ENCODE measurements at regions not wholly inside any gene's neighbourhood (a gene's known extent, or its start where the extent isn't known, plus 50 kb on each side); places are given as distances from the start of the nearest gene placed in this dataset.

DNA sequence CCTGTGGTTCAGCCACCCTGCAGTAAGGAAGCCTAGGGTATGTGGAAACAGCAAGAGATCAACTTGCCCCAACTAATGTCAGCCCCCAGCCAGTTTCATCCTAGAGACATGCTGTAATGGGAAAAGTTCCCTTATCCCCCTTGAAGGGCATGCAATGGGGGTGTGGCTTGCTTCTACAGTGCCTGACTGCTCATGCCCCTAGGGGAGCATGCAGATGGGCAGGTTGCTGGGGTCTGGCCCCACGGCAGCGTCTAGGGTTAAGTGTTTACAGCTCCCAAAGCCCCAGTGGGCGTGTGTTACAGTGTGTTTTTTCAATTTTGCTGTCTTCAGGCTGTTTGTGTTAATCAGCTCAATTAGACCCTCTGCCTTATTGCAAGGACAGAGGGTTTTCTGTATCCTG, 1105.9 kb downstream of the AMY1C start:
- TF ChIP-seq POLR2A (IDR thresholded peaks at IDR 0.05), result no peak
- TF ChIP-seq CTCF (IDR thresholded peaks at IDR 0.05), result no peak
- H3K4me3 ChIP-seq (ENCODE audit: low read depth, poor library complexity, severe bottlenecking), result no peak overlapping the region
- WGBS, 2 donors, result 26 to 28% methylated on average over 3 of the region's 3 CpGs
- no peak for DNase-seq (ENCODE audit: low spot score in 2 of 2)
- intact Hi-C loops (cut with DNase I; ENCODE audit: low total_unique reads), result no loop called here

- intact Hi-C loops (cut with DNase I; ENCODE audit: low total_unique reads), result no loop called here
- DNase-seq (ENCODE audit: low spot score in 2 of 2), result no peak
- 91 to 94% methylated on average over 16 of the region's 16 CpGs for WGBS, 2 donors
- no peak overlapping the region for H3K4me3 ChIP-seq (ENCODE audit: low read depth, poor library complexity, severe bottlenecking)
- TF ChIP-seq CTCF (IDR thresholded peaks at IDR 0.05) (no peak), POLR2A (IDR thresholded peaks at IDR 0.05) (no peak)
Measured at GRCh38 chr1:104856091-104856490, 1106.4 kb downstream of the AMY1C start.

DNA sequence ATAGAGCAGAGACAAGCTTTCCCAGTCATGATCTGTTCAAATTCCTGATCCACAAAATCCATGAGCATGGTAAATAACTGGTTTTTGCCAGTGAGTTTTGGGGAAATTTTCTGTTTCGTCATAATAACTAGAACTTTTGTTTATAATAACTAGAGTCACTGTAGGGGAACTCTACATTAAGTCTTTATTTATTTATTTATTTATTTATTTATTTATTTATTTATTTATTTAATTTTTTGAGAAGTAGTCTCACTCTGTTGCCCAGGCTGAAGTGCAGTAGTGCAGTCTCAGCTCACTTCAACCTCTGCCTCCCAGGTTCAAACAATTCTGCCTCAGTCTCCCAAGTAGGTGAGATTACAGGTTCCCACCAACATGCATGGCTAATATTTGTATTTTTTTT, 1106.8 kb downstream of the AMY1C start:
- 93 to 96% methylated on average over 1 of the region's 1 CpG for WGBS, 2 donors
- TF ChIP-seq POLR2A (IDR thresholded peaks at IDR 0.05) (no peak), CTCF (IDR thresholded peaks at IDR 0.05) (no peak)
- no peak for DNase-seq (ENCODE audit: low spot score in 2 of 2)
- H3K4me3 ChIP-seq (ENCODE audit: low read depth, poor library complexity, severe bottlenecking), result no peak overlapping the region
- intact Hi-C loops (cut with DNase I; ENCODE audit: low total_unique reads), result no loop called here

GRCh38 chr1:104868794-104869193, 1119.1 kb downstream of the AMY1C start:
- TF ChIP-seq POLR2A (IDR thresholded peaks at IDR 0.05) (no peak), CTCF (IDR thresholded peaks at IDR 0.05) (no peak)
- no peak overlapping the region for H3K4me3 ChIP-seq (ENCODE audit: low read depth, poor library complexity, severe bottlenecking)
- 78 to 81% methylated on average over 4 of the region's 4 CpGs for WGBS, 2 donors
- no peak for DNase-seq (ENCODE audit: low spot score in 2 of 2)
- intact Hi-C loops (cut with DNase I; ENCODE audit: low total_unique reads), result no loop called here

- intact Hi-C loops (cut with DNase I; ENCODE audit: low total_unique reads), result no loop called here
- H3K4me3 ChIP-seq (ENCODE audit: low read depth, poor library complexity, severe bottlenecking), result no peak overlapping the region
- no peak for DNase-seq (ENCODE audit: low spot score in 2 of 2)
- no peak for TF ChIP-seq POLR2A (IDR thresholded peaks at IDR 0.05)
- no peak for TF ChIP-seq CTCF (IDR thresholded peaks at IDR 0.05)
- 77 to 79% methylated on average over 6 of the region's 6 CpGs for WGBS, 2 donors
Measured at GRCh38 chr1:104874044-104874443, 1124.3 kb downstream of the AMY1C start.

- peak in 1 of 2 donors; percentile 56 for DNase-seq (ENCODE audit: low spot score in 2 of 2)
- TF ChIP-seq POLR2A (IDR thresholded peaks at IDR 0.05) (no peak), CTCF (IDR thresholded peaks at IDR 0.05) (no peak)
- intact Hi-C loops (cut with DNase I; ENCODE audit: low total_unique reads), result no loop called here
- WGBS, 2 donors, result 39 to 48% methylated on average over 5 of the region's 5 CpGs
- no peak overlapping the region for H3K4me3 ChIP-seq (ENCODE audit: low read depth, poor library complexity, severe bottlenecking)
Measured at GRCh38 chr1:104878203-104878909, 1128.7 kb downstream of the AMY1C start.
